Ishikawa (cell line): ENCODE measurements at regions not wholly inside any gene's neighbourhood (a gene's known extent, or its start where the extent isn't known, plus 50 kb on each side); places are given as distances from the start of the nearest gene placed in this dataset.

ENCODE experiments used
- CREB1 ChIP-seq: IDR thresholded peaks from 2 replicates; pipeline ENCODE4 v1.6.1; 2012; ENCODE audit warnings: low read depth
- EGR1 ChIP-seq: IDR thresholded peaks from 2 replicates; pipeline ENCODE4 v1.6.1; 2012
- EP300 ChIP-seq: IDR thresholded peaks from 2 replicates; pipeline ENCODE4 v1.6.1; 2012; ENCODE audit warnings: borderline replicate concordance
- NFIC ChIP-seq: IDR thresholded peaks from 2 replicates; pipeline ENCODE4 v1.6.1; 2012
- RAD21 ChIP-seq: IDR thresholded peaks from 2 replicates; pipeline ENCODE4 v1.6.1; 2012; ENCODE audit warnings: low read depth
- TAF1 ChIP-seq: IDR thresholded peaks from 2 replicates; pipeline ENCODE4 v1.6.1; 2012; ENCODE audit warnings: low read depth, mild to moderate bottlenecking
- TCF12 ChIP-seq: IDR thresholded peaks from 2 replicates; pipeline ENCODE4 v1.6.1; 2012; ENCODE audit warnings: low read depth
- TF ChIP-seq, protein P1 (sequence below): IDR thresholded peaks from 2 replicates; pipeline ENCODE4 v1.6.1; 2012
- TF ChIP-seq, protein P2 (sequence below): IDR thresholded peaks from 2 replicates; pipeline ENCODE4 v1.6.1; 2012; ENCODE audit warnings: low read depth, mild to moderate bottlenecking

DNA sequence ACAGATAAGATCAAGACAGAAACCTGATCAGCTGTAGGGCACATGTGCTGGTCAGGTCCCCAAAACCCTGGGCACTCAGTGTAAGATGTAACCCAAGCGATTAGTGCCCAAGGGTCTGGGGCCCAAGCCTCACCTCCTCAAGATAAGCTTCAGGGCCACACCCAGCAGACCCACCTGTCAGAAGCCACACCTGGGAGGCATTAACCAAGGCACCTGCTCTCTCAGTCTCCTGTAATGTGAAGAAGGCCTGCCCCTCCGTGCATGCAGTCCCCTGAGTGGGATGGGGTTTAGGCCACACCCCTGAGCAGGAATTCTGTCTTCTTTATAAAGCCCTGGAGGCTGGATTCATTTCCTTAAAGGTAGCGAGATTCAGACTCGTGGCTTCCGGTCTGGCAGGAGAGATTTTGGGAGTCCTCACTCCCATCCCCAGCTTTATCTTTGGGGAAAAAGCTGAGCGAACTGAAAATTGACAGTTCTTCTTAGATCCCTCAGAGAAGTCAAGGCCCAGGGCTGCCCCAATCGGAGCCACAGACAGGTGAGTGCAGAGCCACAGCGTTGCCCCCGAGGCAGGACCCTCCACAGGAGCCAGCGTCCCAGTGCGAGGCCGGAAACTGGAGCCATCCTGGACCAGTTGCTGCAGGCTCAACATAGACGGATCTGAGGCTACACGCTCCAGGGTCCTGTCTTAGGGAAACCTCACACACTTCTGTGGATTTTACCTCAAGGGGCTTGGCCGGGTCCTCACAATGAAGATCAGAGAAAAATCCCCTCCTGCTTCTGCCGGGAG lies 357.6 kb upstream of the IRX4 start:
- TF ChIP-seq RAD21 (no peak), NFIC (no peak), TAF1 (no peak), CREB1 (no peak), TCF12 (no peak), EGR1 (no peak), EP300 (no peak)
- TF ChIP-seq, protein P1, sequence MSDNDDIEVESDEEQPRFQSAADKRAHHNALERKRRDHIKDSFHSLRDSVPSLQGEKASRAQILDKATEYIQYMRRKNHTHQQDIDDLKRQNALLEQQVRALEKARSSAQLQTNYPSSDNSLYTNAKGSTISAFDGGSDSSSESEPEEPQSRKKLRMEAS = no peak
- TF ChIP-seq, protein P2, sequence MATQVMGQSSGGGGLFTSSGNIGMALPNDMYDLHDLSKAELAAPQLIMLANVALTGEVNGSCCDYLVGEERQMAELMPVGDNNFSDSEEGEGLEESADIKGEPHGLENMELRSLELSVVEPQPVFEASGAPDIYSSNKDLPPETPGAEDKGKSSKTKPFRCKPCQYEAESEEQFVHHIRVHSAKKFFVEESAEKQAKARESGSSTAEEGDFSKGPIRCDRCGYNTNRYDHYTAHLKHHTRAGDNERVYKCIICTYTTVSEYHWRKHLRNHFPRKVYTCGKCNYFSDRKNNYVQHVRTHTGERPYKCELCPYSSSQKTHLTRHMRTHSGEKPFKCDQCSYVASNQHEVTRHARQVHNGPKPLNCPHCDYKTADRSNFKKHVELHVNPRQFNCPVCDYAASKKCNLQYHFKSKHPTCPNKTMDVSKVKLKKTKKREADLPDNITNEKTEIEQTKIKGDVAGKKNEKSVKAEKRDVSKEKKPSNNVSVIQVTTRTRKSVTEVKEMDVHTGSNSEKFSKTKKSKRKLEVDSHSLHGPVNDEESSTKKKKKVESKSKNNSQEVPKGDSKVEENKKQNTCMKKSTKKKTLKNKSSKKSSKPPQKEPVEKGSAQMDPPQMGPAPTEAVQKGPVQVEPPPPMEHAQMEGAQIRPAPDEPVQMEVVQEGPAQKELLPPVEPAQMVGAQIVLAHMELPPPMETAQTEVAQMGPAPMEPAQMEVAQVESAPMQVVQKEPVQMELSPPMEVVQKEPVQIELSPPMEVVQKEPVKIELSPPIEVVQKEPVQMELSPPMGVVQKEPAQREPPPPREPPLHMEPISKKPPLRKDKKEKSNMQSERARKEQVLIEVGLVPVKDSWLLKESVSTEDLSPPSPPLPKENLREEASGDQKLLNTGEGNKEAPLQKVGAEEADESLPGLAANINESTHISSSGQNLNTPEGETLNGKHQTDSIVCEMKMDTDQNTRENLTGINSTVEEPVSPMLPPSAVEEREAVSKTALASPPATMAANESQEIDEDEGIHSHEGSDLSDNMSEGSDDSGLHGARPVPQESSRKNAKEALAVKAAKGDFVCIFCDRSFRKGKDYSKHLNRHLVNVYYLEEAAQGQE = no peak
